ENCODE measurements at regions not wholly inside any gene's neighbourhood (a gene's known extent, or its start where the extent isn't known, plus 50 kb on each side); places are given as distances from the start of the nearest gene placed in this dataset.

DNA sequence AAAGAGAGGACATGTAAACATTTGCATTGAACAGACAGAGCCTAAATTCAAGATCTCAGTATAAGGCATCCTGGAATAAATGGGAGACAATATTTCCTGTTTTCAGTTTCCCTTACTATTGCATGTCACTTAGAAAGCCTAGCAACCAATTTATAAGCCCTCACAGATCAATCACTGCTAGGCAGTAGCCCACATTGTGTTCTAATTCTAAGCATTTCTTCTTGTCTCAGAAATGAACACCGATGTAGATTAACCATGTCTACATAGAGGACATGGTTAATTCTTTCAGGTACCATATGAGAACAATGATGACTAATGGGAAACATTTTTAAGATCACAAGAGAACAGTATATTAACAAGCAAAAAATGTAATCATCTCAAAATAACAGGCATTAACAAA, 79.6 kb upstream of the HMHB1 start:
- TF ChIP-seq, protein P1, sequence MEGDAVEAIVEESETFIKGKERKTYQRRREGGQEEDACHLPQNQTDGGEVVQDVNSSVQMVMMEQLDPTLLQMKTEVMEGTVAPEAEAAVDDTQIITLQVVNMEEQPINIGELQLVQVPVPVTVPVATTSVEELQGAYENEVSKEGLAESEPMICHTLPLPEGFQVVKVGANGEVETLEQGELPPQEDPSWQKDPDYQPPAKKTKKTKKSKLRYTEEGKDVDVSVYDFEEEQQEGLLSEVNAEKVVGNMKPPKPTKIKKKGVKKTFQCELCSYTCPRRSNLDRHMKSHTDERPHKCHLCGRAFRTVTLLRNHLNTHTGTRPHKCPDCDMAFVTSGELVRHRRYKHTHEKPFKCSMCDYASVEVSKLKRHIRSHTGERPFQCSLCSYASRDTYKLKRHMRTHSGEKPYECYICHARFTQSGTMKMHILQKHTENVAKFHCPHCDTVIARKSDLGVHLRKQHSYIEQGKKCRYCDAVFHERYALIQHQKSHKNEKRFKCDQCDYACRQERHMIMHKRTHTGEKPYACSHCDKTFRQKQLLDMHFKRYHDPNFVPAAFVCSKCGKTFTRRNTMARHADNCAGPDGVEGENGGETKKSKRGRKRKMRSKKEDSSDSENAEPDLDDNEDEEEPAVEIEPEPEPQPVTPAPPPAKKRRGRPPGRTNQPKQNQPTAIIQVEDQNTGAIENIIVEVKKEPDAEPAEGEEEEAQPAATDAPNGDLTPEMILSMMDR (conservative IDR thresholded peaks at IDR 0.05) = no peak
- Histone ChIP-seq H3K79me1 (ENCODE audit: insufficient read depth, low read depth, low read length, poor library complexity, severe bottlenecking) (no peaks in the 10 kb centered on the region), H3K4me2 (ENCODE audit: insufficient read depth, insufficient read length, low read length) (no peak overlapping the region), H2BK20ac (ENCODE audit: low read depth, low read length, poor library complexity, severe bottlenecking) (no peak overlapping the region), H3K4ac (ENCODE audit: low read depth, low read length) (no peak overlapping the region), H3K27ac (ENCODE audit: insufficient read length, low read depth, low read length) (no peak overlapping the region), H2BK5ac (ENCODE audit: insufficient read length, low read length) (no peak overlapping the region), H3K79me2 (ENCODE audit: insufficient read depth, low read length) (no peaks in the 10 kb centered on the region), H4K5ac (ENCODE audit: insufficient read length, low read depth, low read length) (no peak overlapping the region), H3K14ac (ENCODE audit: insufficient read depth, low read length) (no peak overlapping the region), H4K8ac (replicated peaks; ENCODE audit: insufficient read length, low read depth, low read length) (no peak overlapping the region), H3K18ac (ENCODE audit: insufficient read length, low read depth, low read length) (no peak overlapping the region), H3T11ph (ENCODE audit: low read length) (no peak overlapping the region), H3K23me2 (ENCODE audit: insufficient read length, low read depth, low read length, poor library complexity, severe bottlenecking) (no peaks in the 10 kb centered on the region), H2BK15ac (ENCODE audit: low read depth, low read length) (no peak overlapping the region), H2BK120ac (ENCODE audit: low read depth, low read length, poor library complexity, severe bottlenecking) (no peak overlapping the region), H3K9me3 (ENCODE audit: control insufficient read depth, low read depth, low read length) (no peaks in the 10 kb centered on the region), H2BK12ac (ENCODE audit: insufficient read length, low read depth, low read length) (no peak overlapping the region), H3K23ac (ENCODE audit: insufficient read length, low read depth, low read length) (no peak overlapping the region), H2AFZ (ENCODE audit: low read length) (no peak overlapping the region), H2AK5ac (ENCODE audit: insufficient read length, low read length) (no peak overlapping the region), H4K20me1 (ENCODE audit: control insufficient read depth, insufficient read depth, insufficient read length) (no peaks in the 10 kb centered on the region), H3K9ac (ENCODE audit: extremely low read depth, insufficient read length, low read length) (no peak overlapping the region), H3K4me1 (ENCODE audit: insufficient read depth, low read length) (no peaks in the 10 kb centered on the region; the same call in 1 of the 2 replicates), H3K27me3 (ENCODE audit: insufficient read depth, low read length) (no peaks in the 10 kb centered on the region), H3K56ac (ENCODE audit: insufficient read length, low read depth, low read length) (no peak overlapping the region), H4K91ac (ENCODE audit: insufficient read length, low read depth, low read length) (no peak overlapping the region)
- Mint-ChIP-seq H3K27me3 (ENCODE audit: low read depth) (0 out of 2 replicates have a peak, but pooled peaks cover 2% of the 10 kb centered on the region), H3K4me1 (peaks cover 13 to 22% of the 10 kb centered on the region in 2 experiments), H3K4me3 (no peak overlapping the region), H3K27ac (no peak overlapping the region), H3K36me3 (ENCODE audit: insufficient read depth in 1 of 3, low read depth in 3 of 3) (no peaks in the 10 kb centered on the region), H3K9me3 (no peaks in the 10 kb centered on the region)
- no CpG with 5 or more reads among the region's 1 CpG for WGBS (ENCODE audit: extremely low coverage, insufficient read length, low lambda C conversion rate)
- no peak for DNase-seq

All from H9 (cell line).